DMS114 treated with DMSO at 0.1 percent for 48 hours (cell line): ENCODE measurements at regions not wholly inside any gene's neighbourhood (a gene's known extent, or its start where the extent isn't known, plus 50 kb on each side); places are given as distances from the start of the nearest gene placed in this dataset.
A peak's percentile ranks its signal among the peaks of the same experiment; 100 is the strongest.
"Not testable (repeated sequence)": the region's sequence is repeated elsewhere in the genome, so short reads cannot be mapped to it uniquely, and the experiment has no call there.

Experiments used
- DNase-seq: peaks from one replicate; lab custom pipeline; 2025; ENCODE audit not compliant: unreplicated experiment; lab: John Stamatoyannopoulos, UW

DNA sequence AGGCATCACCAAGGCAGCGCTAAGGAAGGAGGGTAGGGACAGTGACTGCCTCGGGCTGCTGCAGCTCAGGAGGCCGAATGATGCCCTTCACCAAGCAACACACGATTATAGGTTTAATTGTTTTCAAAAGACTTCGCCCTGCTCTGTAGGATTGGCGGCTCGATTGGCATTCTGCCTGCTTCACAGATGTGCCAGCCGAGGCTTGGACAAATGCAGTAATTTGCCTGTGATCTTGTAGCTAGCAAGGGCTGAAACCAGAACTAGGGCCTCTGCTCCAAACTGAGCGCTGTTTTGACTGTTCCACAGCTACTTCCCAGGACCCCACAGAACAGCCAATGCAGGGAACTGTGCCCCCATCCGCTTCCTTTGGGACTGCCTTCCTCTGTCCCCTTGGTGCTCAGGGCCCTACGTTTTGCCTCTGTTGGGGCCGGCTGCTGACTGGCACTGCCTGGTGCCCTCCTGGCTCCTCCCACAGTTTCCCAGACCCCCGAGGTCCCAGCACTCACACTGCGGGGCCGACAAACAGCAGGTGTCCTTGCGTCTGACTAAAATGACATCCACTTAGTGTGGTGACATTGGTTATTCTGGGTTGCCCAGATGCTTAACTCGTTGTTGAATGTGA lies 62.6 kb upstream of the EN2 start:
- DNase-seq, result no peak

GRCh38 chr7:155396661-155397060 lies 61.3 kb upstream of the EN2 start:
- no peak for DNase-seq

- not testable (repeated sequence) for DNase-seq
Observed at GRCh38 chr7:155397758-155398714, 59.9 kb upstream of the EN2 start.

DNA sequence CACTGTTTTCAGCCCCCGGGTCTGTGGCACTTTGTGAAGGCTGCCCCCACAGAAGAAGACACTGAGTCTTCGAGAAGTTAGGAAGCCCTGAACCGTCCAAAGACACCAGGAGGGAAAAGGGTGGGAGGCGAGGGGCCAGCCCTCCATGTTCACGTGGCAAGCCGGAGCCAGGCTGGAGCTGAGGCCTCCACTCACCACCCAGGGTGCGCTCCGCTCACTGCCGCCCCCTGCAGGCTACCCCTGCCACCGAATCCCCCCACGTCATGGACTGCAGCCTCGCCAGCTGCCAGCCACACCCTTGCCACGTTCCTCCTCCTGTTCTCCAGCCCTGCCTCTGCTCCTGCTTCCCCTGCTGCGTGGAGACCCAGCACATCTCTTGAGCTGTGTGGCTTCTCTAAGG lies 59.0 kb upstream of the EN2 start:
- no peak for DNase-seq

- no peak for DNase-seq
Observed at GRCh38 chr7:155399577-155399976, 58.4 kb upstream of the EN2 start.

DNA sequence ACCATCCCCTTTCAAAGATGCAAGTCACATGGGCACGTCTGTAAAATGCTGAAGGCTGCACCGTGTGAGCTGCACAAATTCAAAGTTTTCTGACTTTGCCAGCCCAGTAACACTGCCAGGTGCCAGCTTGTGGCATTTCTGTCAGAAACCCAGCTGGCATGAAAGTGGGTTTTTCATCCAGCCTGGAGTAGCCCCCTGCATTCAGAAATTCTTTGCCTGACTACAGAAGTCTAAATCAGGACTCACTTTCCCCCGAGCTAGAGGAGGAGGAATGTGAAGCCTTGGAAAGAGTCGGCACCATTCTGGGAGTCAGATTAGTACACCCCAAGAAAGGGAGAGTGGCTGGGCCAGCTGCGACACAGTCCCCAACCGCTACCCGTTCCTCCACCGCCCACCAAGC lies 56.7 kb upstream of the EN2 start:
- DNase-seq, result no peak

- no peak for DNase-seq
Observed at GRCh38 chr7:155401884-155402283, 56.0 kb upstream of the EN2 start.

- no peak for DNase-seq
Observed at GRCh38 chr7:155402941-155403340, 55.0 kb upstream of the EN2 start.

DNA sequence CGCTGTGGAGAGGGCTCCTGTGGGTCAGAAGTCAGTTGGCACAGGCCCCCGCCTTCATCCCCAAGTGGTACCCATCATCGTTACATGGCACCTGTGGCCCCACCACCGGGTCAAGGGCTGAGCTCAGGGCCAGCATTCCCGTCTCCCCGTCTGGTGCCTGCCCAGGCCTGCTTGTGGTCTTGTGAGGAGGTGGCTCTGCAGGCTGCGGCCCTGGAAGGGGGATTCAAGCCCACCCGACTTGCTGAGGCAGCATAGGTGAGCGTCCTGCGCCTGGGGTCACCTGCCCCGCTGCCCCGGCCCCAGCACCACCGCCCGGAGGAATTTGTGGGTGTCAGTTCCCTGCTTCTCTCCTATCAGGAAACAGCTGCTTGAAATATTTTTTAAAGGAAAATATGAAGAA lies 53.0 kb upstream of the EN2 start:
- no peak for DNase-seq

DNA sequence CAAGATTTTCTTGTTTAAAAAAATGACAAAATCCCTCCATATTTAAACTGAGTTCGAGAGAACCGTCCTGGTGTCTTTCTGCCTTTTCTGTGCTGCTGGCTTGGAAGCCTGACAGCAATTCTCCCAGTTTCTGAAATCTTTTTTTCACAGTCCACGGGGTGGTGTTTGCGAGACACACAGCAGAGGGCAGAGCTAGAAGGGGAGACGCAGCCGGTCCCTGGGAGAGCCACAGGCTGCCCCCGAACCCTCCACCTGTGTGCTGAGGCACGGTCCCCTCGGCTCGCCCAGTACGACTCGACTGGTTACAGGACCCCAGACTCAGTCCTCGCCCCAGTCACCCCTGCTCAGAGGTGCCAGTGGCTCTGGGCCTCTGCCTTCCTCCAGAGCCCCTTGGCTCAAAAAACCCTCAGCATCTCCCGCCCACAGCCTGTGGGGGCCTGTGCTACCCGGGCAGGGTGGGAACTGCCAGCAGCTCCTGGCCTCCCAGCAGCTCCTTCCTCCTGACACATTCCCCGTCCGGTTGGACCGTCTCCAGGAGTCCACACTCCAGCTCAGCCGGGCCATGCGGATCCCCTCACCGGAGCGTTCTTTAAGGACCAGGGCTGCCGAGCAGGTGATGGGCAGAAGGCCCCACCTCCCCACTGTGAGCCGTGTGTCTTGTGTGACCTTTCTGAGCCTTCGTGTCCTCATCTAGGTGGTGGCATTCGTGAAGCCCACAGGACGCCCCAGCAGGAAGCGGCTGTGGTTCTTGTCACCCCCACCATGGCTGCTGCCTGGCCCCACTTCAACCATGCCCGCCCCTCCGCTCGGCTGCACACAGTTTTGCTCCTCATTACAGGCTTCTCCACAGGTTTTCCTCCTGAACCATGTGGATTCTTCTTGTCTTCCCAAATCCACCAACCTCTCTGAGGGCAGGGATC lies 52.3 kb upstream of the EN2 start:
- peak; percentile 28 for DNase-seq

GRCh38 chr7:155407799-155408198 lies 50.1 kb upstream of the EN2 start:
- no peak for DNase-seq
